HG03159 (cell line): ENCODE measurements at regions not wholly inside any gene's neighbourhood (a gene's known extent, or its start where the extent isn't known, plus 50 kb on each side); places are given as distances from the start of the nearest gene placed in this dataset.
A peak's percentile ranks its signal among the peaks of the same experiment; 100 is the strongest.

Experiments used
- ATAC-seq: cut with Tn5 transposase; IDR thresholded peaks from one replicate; pipeline ENCODE4 v1.9.1; 2021; ENCODE audit warnings: mild to moderate bottlenecking, moderate library complexity; ENCODE audit not compliant: unreplicated experiment

- no peak for ATAC-seq
Observed at GRCh38 chr21:35363458-35363857, 314.4 kb upstream of the RUNX1 start.

DNA sequence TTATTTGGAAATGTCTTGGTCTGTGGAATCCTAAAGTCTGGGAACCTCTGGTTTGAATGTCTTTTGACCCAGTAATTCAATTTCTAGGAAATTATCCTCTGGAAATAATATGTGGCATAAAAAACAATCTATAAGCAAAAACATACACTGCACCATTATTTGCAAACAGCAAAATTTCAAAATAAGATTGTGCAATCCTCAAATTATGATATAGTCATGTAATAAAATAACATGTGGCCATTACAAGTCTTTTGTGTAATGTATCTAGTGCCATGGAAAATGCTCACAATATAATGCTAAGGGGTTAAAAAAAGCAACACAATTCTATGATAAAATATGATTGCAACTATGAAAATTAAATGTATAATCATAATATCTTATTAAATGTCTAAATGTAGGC, 312.9 kb upstream of the RUNX1 start:
- no peak for ATAC-seq

DNA sequence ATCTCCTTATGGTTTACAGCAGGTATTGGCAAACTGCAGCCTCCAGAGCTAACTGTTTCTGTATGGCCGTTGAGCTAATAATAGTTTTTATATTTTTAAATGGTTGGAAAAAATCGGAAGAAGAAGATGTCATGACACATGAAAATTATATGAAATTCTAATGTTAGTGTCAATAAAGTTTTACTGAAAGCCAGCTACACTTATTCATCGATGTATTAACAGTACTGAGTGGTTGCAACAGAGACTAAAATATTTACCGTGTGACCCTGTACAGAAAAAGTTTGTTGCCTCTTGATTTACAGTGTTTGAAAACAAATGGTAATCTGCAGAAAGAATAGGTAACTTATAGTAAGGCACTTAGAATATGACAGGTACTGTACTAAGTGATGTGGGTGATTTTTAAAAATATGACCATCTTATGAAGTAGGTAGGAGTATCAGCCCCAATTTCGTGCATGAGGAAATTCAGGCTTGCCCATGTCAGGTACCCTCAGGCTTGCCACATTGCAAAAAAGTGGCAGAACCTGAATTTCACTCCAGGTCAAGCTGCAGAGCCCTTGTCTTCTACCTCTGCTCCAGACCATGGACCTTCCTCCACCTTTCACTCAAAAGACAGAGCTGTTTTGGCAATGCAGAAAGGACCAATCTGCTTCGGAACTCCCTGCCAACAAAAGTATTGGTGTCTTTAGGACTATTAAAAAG, 311.9 kb upstream of the RUNX1 start:
- ATAC-seq, result no peak

DNA sequence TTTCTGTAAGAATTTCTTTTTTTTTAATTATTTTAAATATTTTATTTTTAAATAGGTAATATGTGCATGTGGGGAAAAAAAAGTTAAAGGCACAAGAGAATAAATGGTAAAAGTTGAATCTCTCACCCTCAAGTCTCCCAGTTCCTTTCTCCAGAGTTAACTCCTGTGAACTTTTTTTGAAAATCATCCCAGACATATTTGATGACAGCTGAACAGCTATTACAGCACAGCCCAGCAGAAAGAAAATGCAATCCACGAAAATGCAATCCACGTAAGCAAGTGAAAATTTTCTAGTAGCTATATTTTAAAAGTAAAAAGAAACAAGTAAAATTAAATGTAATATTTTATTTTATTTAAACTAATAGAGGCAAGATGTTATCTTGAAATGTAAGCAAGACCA, 310.0 kb upstream of the RUNX1 start:
- no peak for ATAC-seq

- ATAC-seq, result no peak
Observed at GRCh38 chr21:35358008-35358407, 308.9 kb upstream of the RUNX1 start.

- ATAC-seq, result no peak
Observed at GRCh38 chr21:35357041-35357780, 308.1 kb upstream of the RUNX1 start.

- ATAC-seq, result no peak
Observed at GRCh38 chr21:35354078-35354477, 305.0 kb upstream of the RUNX1 start.

GRCh38 chr21:35352793-35353192, 303.7 kb upstream of the RUNX1 start:
- no peak for ATAC-seq

DNA sequence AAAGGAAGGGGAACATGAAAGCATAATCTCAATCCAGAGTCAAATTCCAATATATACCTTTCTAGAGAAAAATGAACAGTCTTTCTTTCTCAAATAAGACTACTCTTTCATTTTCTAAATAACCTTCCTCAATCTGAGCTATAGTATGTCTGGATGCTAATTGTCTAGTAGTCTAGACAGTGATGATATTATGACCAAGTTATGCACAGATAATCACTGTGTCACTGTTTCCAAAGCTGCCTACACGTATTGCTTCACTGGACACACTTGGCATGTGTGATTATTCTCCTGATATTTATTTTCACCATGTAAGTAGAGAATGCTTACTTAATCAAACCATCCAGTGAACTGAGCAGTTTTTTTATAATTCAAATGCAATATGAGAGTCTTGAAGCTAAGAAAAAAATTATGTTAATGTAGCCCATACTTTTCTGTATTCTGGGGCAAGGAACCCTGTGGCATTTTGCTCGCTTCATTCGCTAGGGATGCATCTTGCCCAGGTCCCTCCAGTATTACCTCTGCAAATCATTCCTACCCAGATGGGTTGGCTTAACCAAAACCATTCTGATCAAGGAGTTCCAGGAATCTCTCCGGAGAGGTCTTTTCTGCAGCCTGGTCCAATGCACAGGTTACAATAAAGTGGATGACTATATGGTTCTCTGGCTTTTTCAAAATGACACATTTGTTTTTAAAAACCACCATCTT, 303.1 kb upstream of the RUNX1 start:
- no peak for ATAC-seq

DNA sequence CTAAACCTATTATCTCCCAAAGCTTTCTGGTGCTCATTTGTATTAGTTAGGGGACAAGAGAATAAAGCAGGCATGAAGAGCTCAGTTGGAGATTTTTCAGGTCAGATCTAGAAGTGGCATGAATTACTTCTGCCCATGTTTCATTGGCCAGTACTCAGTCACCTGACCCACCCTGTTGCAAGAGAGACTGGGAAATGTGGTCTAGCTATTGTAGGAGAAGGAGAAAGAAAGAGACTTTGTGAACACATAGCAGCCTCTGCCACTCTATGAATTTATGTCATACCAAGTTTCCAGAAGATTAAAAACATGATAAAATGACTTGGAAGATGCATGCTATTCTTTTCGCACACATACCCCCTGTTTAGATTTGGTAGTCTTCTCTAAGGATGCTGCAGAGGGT, 302.3 kb upstream of the RUNX1 start:
- no peak for ATAC-seq

DNA sequence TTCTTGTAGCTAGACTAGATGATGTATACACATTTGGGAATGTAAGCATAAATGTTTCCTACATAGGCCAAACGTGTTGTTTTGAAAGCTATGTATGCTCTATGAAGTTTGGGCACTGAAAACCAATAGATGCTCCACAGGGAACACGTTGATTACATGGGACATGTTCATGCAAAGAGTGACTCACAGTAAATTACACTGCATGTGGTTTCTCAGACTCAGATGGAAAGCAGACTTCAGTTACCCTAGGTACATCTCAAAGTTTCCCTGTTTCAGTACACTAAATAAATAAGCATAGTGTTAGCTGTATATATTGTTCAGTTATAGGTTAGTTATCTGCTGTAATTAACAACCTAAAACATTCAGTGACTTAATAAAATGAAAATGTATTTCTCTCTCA, 301.9 kb upstream of the RUNX1 start:
- ATAC-seq, result no peak

DNA sequence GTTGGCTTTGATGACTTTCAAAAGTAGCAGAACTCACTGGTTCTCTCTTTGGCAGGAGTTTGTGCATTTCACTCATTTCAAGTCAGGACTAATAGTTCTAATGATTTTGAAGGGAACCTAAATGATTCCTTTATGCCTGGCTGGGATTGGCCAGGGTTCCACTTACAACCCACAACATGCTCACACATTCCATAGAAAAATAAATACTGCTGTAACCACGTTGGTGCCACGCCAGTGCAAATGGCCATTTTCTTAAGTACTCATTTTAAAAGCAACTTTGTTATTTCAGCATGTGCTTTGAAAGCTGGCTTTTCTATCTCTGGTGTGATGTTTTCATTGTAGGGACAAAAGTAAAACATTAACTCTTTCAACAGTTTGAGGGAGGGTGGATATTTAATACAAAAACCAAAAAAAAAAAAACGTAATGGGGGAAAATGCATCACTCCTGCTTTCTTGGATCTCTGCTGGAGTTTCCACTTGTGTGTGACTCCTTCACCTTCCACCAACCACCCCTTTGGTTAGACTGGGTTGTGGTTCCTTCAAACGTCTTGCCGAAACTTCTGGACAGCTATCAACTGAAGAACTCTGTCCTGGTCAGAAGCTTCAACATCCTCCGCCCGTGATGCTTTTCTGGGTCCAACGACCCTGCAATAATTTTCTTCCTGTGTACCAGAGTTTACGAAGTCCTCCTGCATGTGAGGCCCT, 300.4 kb upstream of the RUNX1 start:
- ATAC-seq, result no peak

DNA sequence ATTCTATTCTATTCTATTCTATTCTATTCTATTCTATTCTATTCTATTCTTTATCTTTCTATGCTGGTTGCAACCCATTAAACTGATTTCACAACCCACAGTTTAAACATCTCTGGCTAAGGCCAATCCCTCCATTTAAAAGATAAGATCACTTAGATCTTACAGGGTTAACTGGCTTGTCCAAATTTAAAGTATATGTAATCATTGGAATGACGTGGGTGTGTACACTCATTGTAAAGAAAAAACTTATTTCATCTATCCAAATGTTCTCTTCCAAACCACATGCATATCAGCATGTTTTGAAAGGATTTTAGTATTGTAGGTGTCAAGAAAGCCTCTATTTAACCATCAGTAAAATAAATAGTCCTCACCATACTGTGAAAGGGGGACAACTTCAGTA, 299.6 kb upstream of the RUNX1 start:
- ATAC-seq, result no peak

DNA sequence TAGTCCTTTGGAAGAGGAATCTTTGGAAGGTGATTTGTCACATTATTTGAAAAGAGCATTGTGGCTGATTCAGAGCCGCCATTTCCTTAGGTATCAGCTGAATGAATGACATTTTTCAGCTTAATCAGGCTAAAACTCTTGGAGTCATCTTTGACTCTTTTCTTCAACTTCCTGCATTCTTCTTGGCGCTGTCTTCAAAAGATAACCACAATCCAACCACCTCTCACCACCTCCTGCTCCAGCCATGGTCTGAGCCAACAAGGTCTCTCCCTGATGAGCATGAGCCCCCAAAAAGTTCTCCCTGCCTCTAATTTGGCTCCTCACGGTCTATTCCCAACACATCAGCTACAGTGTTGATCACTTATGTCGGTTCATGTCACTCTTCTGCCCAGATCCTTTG, 297.6 kb upstream of the RUNX1 start:
- no peak for ATAC-seq

GRCh38 chr21:35345954-35346353, 296.9 kb upstream of the RUNX1 start:
- ATAC-seq, result no peak

GRCh38 chr21:35344582-35344981, 295.5 kb upstream of the RUNX1 start:
- ATAC-seq, result no peak

DNA sequence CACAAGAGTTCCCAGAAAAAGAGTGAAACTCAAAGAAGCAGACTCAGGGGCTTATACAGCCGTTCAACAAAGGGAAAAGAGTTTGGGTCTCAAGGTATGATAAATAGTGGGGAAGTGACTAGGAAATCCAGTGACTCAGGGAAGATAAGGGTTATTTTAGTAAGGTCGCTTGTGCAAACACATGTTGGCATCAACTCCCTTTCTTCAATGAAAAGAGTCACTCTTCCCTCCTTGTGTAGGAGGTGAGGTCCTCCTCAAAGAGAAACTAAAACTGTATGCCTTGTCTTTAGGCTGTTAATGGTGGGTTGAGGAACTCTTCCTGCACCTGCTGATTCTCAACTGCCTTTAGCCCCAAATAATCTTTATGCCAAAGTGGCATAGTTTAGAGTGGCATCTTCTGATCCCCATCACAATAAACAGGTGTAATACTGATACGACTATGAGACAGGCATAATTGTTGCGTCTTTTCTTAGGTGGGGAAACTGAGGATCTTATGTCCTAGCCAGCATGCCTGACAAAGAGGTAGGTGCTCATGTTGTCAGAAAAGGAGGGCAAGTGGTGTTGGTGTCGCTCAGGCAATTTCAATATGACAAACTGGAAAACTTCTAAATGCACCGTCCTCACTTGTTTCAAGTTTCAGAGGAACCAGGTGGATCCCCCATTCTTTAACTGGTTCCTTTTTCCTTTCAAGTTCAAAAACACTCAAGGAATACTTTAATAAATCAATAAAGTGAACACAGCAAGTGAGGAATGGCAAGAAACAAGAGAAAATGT, 294.1 kb upstream of the RUNX1 start:
- ATAC-seq, result no peak

DNA sequence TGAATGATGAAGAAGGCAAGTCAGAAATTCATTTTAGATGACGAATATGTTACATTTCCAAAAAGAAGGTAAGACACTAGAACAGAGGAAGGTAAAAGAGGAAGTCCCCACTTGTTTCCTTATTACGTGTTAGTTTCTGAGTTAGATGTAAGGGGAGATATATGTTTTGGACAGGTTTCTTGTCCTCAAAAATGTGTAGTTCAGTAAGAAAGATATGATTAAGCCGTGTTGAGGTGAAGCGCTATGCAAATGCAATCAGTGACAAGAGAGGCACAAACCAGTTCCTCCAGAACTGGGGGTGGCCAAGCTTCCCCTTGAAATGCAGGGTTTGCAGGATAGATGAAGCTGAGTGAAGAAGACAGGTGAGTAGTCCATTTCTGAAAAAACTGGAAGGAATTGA, 293.3 kb upstream of the RUNX1 start:
- ATAC-seq, result peak; percentile 73

GRCh38 chr21:35340273-35340672, 291.2 kb upstream of the RUNX1 start:
- no peak for ATAC-seq

DNA sequence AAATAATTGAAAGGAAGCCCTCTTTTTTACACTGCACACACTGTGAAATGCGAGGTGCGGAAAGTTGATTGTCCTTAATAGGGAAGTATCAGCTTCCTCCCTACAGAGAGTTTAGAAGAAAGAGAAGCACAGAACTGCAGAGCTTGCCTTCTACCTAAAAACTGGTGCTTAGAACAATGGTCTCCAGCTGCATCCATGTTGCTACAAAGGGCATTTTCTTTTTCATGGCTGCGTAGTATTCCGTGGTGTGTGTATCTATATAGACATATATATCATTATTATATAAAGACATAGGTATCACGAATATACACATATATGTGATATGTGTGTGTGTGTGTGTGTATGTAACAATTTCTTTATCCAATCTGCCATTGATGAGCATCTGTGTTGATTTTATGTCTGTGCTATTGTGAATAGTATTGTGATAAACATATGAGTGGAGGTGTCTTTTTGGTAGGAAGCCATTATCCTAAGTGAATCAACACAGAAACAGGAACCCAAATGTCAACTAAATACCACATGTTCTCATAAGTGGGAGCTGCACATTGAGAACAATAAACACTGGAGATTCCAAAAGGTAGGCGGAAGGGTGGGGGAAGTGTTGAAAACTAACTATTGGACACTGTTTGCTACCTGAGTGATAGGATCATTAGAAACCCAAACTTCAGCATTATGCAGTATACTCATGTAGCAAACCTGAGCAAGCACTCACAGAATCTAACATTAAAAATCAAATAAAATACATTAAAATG, 290.0 kb upstream of the RUNX1 start:
- no peak for ATAC-seq
